Parathyroid adenoma (tissue), 2 donors: ENCODE measurements at regions not wholly inside any gene's neighbourhood (a gene's known extent, or its start where the extent isn't known, plus 50 kb on each side); places are given as distances from the start of the nearest gene placed in this dataset.
"Not testable (repeated sequence)": the region's sequence is repeated elsewhere in the genome, so short reads cannot be mapped to it uniquely, and the experiment has no call there.

Source experiments
- H2AFZ ChIP-seq: fragments of 300-600 bp; sonication (generic); one replicate; pipeline ENCODE4 v1.7.0; 2017; ENCODE audit warnings: antibody characterized with exemption, mild to moderate bottlenecking
- H3K27ac ChIP-seq: fragments of 300-600 bp; sonication (generic); one replicate; pipeline ENCODE4 v1.7.0; 2017
- H3K27me3 ChIP-seq: fragments of 300-600 bp; sonication (generic); one replicate; pipeline ENCODE4 v1.7.0; 2017; ENCODE audit warnings: low read length; ENCODE audit not compliant: control insufficient read depth, insufficient read depth
- H3K36me3 ChIP-seq: fragments of 300-600 bp; sonication (generic); one replicate; pipeline ENCODE4 v1.7.0; 2017; ENCODE audit warnings: low read length; ENCODE audit not compliant: control insufficient read depth, insufficient read depth
- H3K4me1 ChIP-seq: fragments of 300-600 bp; sonication (generic); one replicate; pipeline ENCODE4 v1.7.0; 2017; ENCODE audit warnings: control low read depth
- H3K4me2 ChIP-seq: fragments of 300-600 bp; sonication (generic); one replicate; pipeline ENCODE4 v1.7.0; 2017; ENCODE audit warnings: low read length
- H3K4me3 ChIP-seq: fragments of 300-600 bp; sonication (generic); one replicate; pipeline ENCODE4 v1.7.0; 2017; ENCODE audit warnings: low read depth, low read length
- H3K79me2 ChIP-seq: fragments of 300-600 bp; sonication (generic); one replicate; pipeline ENCODE4 v1.7.0; 2017; ENCODE audit warnings: control low read depth
- H3K9ac ChIP-seq: fragments of 300-600 bp; sonication (generic); one replicate; pipeline ENCODE4 v1.7.0; 2017; ENCODE audit warnings: mild to moderate bottlenecking
- H3K9me3 ChIP-seq: fragments of 300-600 bp; sonication (generic); one replicate; pipeline ENCODE4 v1.7.0; 2017; ENCODE audit warnings: low read length; ENCODE audit not compliant: control insufficient read depth
- CTCF ChIP-seq: fragments of 300-600 bp; sonication (generic); IDR thresholded peaks from one replicate; pipeline ENCODE4 v1.7.0; 2017; ENCODE audit warnings: antibody characterized with exemption, mild to moderate bottlenecking
- donor health status: primary hyperparathyroidism.

- no peaks in the 10 kb centered on the region for H3K79me2 ChIP-seq
Observed at GRCh38 chr1:187588917-187589316, 760.2 kb downstream of the PLA2G4A start.

GRCh38 chr1:187605736-187606135, 777.0 kb downstream of the PLA2G4A start:
- H3K27ac ChIP-seq = no peak overlapping the region
- H3K9ac ChIP-seq = no peak overlapping the region
- no peak overlapping the region for H3K4me2 ChIP-seq
- no peaks in the 10 kb centered on the region for H3K9me3 ChIP-seq
- no peaks in the 10 kb centered on the region for H3K79me2 ChIP-seq
- no peak for TF ChIP-seq CTCF
- no peak overlapping the region for H2AFZ ChIP-seq
- no peaks in the 10 kb centered on the region for H3K27me3 ChIP-seq
- H3K36me3 ChIP-seq = no peaks in the 10 kb centered on the region
- no peak overlapping the region for H3K4me3 ChIP-seq
- no peaks in the 10 kb centered on the region for H3K4me1 ChIP-seq

More at GRCh38 chr1:187588917-187589316, 760.2 kb downstream of the PLA2G4A start:
- no peak overlapping the region for H3K4me3 ChIP-seq
- H3K9ac ChIP-seq = no peak overlapping the region
- no peak overlapping the region for H3K27ac ChIP-seq
- TF ChIP-seq CTCF = no peak
- H3K36me3 ChIP-seq = no peaks in the 10 kb centered on the region
- no peak overlapping the region for H3K4me2 ChIP-seq
- H3K4me1 ChIP-seq = no peaks in the 10 kb centered on the region
- H2AFZ ChIP-seq = no peak overlapping the region
- H3K27me3 ChIP-seq = no peaks in the 10 kb centered on the region
- H3K9me3 ChIP-seq = no peaks in the 10 kb centered on the region

- not testable (repeated sequence) for H2AFZ ChIP-seq, H3K9me3 ChIP-seq, H3K4me3 ChIP-seq, H3K79me2 ChIP-seq, H3K4me1 ChIP-seq, H3K36me3 ChIP-seq, H3K9ac ChIP-seq, H3K27ac ChIP-seq, H3K27me3 ChIP-seq, H3K4me2 ChIP-seq
Observed at GRCh38 chr1:187615853-187616735, 787.3 kb downstream of the PLA2G4A start.

- H3K4me1 ChIP-seq, H3K79me2 ChIP-seq, H3K4me3 ChIP-seq, H2AFZ ChIP-seq, H3K27me3 ChIP-seq, H3K27ac ChIP-seq, H3K36me3 ChIP-seq, H3K9ac ChIP-seq, H3K4me2 ChIP-seq, H3K9me3 ChIP-seq: not testable (repeated sequence)
Observed at GRCh38 chr1:187616830-187617229, 788.1 kb downstream of the PLA2G4A start.

- Histone ChIP-seq H3K9ac (no peak overlapping the region), H3K4me1 (no peaks in the 10 kb centered on the region)
- no peak for TF ChIP-seq CTCF
Observed at GRCh38 chr1:187617776-187618175, 789.0 kb downstream of the PLA2G4A start.

More at GRCh38 chr1:187617776-187618175, 789.0 kb downstream of the PLA2G4A start:
- Histone ChIP-seq H3K27me3 (no peaks in the 10 kb centered on the region), H2AFZ (no peak overlapping the region), H3K9me3 (no peaks in the 10 kb centered on the region), H3K36me3 (no peaks in the 10 kb centered on the region), H3K27ac (no peak overlapping the region), H3K4me3 (no peak overlapping the region), H3K79me2 (no peaks in the 10 kb centered on the region), H3K4me2 (no peak overlapping the region)
